ENCODE measurements at regions not wholly inside any gene's neighbourhood (a gene's known extent, or its start where the extent isn't known, plus 50 kb on each side); places are given as distances from the start of the nearest gene placed in this dataset.

- no peak for TF ChIP-seq CTCF (IDR thresholded peaks at IDR 0.05; ENCODE audit: low read length)
- no peak for TF ChIP-seq EZH2 (IDR thresholded peaks at IDR 0.05; ENCODE audit: borderline replicate concordance, low read length)
Observed at GRCh38 chr11:79609511-79609910, 168.7 kb upstream of the TENM4 start.

Data from OCI-LY1 (cell line).